ENCODE measurements at regions not wholly inside any gene's neighbourhood (a gene's known extent, or its start where the extent isn't known, plus 50 kb on each side); places are given as distances from the start of the nearest gene placed in this dataset.

- H3K36me3 ChIP-seq (ENCODE audit: control insufficient read depth, insufficient read depth, low read length): no peaks in the 10 kb centered on the region
- no peak overlapping the region for H3K4me3 ChIP-seq (ENCODE audit: low read depth, low read length)
- H3K4me1 ChIP-seq: no peaks in the 10 kb centered on the region
- no peaks in the 10 kb centered on the region for H3K79me2 ChIP-seq
- no peaks in the 10 kb centered on the region for H3K27me3 ChIP-seq (ENCODE audit: control insufficient read depth, insufficient read depth, low read length)
- no peaks in the 10 kb centered on the region for H3K9me3 ChIP-seq (ENCODE audit: control insufficient read depth, low read length)
- H3K27ac ChIP-seq: no peak overlapping the region
- TF ChIP-seq CTCF (IDR thresholded peaks at IDR 0.05): no peak
- H3K4me2 ChIP-seq (ENCODE audit: low read length): no peak overlapping the region
- H2AFZ ChIP-seq: no peak overlapping the region
- H3K9ac ChIP-seq: no peak overlapping the region
Observed at GRCh38 chr16:51699686-51700396, 548.8 kb upstream of the SALL1 start.

- no peaks in the 10 kb centered on the region for H3K79me2 ChIP-seq
Observed at GRCh38 chr16:51698647-51699046, 547.6 kb upstream of the SALL1 start.

GRCh38 chr16:51697454-51697853, 546.4 kb upstream of the SALL1 start:
- no peaks in the 10 kb centered on the region for H3K9me3 ChIP-seq (ENCODE audit: control insufficient read depth, low read length)
- no peaks in the 10 kb centered on the region for H3K36me3 ChIP-seq (ENCODE audit: control insufficient read depth, insufficient read depth, low read length)
- H3K27me3 ChIP-seq (ENCODE audit: control insufficient read depth, insufficient read depth, low read length): no peaks in the 10 kb centered on the region
- no peak overlapping the region for H3K27ac ChIP-seq
- no peaks in the 10 kb centered on the region for H3K79me2 ChIP-seq
- no peaks in the 10 kb centered on the region for H3K4me1 ChIP-seq
- no peak overlapping the region for H3K4me3 ChIP-seq (ENCODE audit: low read depth, low read length)
- no peak overlapping the region for H2AFZ ChIP-seq
- H3K4me2 ChIP-seq (ENCODE audit: low read length): no peak overlapping the region
- no peak for TF ChIP-seq CTCF (IDR thresholded peaks at IDR 0.05)
- no peak overlapping the region for H3K9ac ChIP-seq

More at GRCh38 chr16:51698647-51699046, 547.6 kb upstream of the SALL1 start:
- no peaks in the 10 kb centered on the region for H3K27me3 ChIP-seq (ENCODE audit: control insufficient read depth, insufficient read depth, low read length)
- H3K4me1 ChIP-seq: no peaks in the 10 kb centered on the region
- H3K4me3 ChIP-seq (ENCODE audit: low read depth, low read length): no peak overlapping the region
- H3K27ac ChIP-seq: no peak overlapping the region
- no peak overlapping the region for H2AFZ ChIP-seq
- no peaks in the 10 kb centered on the region for H3K36me3 ChIP-seq (ENCODE audit: control insufficient read depth, insufficient read depth, low read length)
- no peaks in the 10 kb centered on the region for H3K9me3 ChIP-seq (ENCODE audit: control insufficient read depth, low read length)
- TF ChIP-seq CTCF (IDR thresholded peaks at IDR 0.05): no peak
- no peak overlapping the region for H3K4me2 ChIP-seq (ENCODE audit: low read length)
- no peak overlapping the region for H3K9ac ChIP-seq

GRCh38 chr16:51696376-51696775, 545.3 kb upstream of the SALL1 start:
- no peak overlapping the region for H3K9ac ChIP-seq
- no peaks in the 10 kb centered on the region for H3K4me1 ChIP-seq

More at GRCh38 chr16:51696376-51696775, 545.3 kb upstream of the SALL1 start:
- Histone ChIP-seq H3K79me2 (no peaks in the 10 kb centered on the region), H3K27me3 (ENCODE audit: control insufficient read depth, insufficient read depth, low read length) (no peaks in the 10 kb centered on the region), H3K36me3 (ENCODE audit: control insufficient read depth, insufficient read depth, low read length) (no peaks in the 10 kb centered on the region), H3K9me3 (ENCODE audit: control insufficient read depth, low read length) (no peaks in the 10 kb centered on the region), H3K4me3 (ENCODE audit: low read depth, low read length) (no peak overlapping the region), H2AFZ (no peak overlapping the region), H3K4me2 (ENCODE audit: low read length) (no peak overlapping the region), H3K27ac (no peak overlapping the region)
- no peak for TF ChIP-seq CTCF (IDR thresholded peaks at IDR 0.05)
